Stimulated activated CD4-positive, alpha-beta T cell treated with anti-CD3 and anti-CD28 coated beads, Interleukin-15, amount 100 ng/mL, for 24 hours (primary cell): ENCODE measurements at regions not wholly inside any gene's neighbourhood (a gene's known extent, or its start where the extent isn't known, plus 50 kb on each side); places are given as distances from the start of the nearest gene placed in this dataset.

Source experiments
- DNase-seq: peaks from one replicate; pipeline ENCODE4 v3.0.0-alpha.2; 2020

DNA sequence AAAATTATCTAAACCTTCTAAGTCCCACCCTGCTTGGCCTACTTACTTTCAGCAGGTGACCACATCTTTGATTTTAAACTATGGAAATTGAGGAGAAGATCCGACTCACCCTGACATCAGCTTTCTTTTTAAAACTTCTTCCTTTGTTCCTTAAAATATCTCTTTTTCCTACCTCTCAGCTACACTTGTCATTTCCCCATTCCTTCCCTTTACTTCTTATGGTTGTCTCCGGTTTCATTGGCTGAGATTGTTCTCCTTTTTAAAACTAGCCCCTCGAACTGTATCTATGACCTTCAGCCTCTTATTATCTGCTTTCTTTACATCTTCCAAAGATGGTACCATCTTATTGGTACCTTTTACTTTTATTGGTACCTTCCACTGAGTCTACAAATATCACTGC is 87.8 kb upstream of the NRIP1 start:
- DNase-seq: no peak

DNA sequence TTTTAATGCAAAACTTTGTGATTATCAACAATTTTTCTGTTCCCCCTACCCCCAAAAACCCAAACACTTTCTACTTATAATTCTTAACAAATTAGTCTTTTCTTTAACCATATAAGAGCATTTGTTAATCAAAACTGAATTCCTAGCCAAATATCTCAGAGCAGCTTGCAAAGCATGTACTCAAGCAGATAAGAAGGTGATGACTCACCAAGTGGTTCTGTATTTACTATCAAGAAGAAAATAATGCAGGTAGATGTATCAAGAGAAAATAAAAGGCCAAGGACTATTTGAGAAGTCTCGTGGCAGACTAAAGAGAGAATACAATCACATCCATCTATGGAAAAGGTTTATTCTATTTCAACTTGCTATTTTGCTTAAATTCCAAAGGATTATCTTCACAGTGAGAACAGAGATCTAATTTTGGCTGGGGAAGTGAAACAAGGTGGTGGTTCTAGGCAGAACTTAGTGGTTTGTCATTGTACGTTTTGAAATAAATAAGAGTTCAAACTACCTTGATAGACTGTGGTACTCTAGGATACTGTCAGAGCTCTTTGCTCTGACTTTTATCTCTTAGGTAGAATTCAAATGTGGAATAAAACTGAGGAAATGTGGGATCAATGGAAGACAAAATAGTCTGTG is 94.7 kb upstream of the NRIP1 start:
- DNase-seq: no peak

DNA sequence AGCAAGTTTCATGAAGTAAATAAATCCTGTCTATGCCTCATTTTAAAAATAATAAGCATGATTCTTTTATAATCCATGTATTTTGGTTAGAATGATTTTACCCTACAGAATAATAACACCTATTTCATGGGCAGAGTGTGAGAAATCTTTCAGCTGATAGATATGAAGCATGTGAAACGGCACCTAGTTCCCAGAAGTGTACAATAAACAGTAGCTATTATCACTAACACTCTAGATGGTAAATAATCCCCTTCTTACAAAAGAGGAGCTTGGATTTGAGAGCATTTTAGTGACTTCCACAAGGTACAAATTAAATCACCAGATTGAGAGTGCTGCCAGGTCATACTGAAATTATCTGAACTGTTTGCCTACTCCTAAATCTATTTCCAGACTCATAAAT is 95.3 kb upstream of the NRIP1 start:
- DNase-seq: no peak

DNA sequence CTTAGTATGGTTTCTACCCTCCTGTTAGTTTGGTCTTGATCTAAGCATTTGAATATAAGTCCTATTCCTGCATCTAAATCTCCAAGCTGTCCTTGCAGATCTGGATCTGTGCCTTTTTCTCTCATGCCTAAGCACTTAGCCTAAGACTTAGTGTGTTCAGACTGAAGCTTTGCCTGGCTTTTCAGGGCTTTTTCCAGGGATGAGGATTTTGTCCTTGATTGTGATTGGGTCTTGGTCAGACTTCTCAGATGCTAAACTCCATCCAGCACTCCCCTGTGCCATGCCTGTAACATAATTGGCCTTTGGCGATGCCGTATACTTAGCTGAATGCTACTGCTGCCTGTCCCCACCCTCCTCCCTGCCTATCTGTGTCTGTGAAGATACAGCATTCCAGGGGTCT is 98.1 kb upstream of the NRIP1 start:
- DNase-seq: no peak

DNA sequence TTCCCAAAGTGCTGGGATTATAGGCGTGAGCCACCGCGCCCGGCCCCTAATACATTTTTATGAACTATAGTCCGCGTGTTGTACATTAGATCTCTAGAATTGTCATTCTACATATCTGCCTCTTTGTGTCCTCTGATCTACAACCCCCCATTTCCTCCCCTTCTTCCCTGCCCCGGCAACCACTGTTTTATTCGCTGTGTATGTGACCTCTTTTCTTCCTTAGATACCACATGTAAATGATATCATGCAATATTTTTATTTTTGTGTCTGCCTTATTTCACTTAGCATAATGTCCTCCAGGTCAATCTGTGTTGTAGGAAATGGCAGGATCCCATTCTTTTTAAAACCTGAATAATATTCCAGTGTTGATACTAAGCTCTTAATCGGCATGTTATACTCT is 99.5 kb upstream of the NRIP1 start:
- DNase-seq: no peak

DNA sequence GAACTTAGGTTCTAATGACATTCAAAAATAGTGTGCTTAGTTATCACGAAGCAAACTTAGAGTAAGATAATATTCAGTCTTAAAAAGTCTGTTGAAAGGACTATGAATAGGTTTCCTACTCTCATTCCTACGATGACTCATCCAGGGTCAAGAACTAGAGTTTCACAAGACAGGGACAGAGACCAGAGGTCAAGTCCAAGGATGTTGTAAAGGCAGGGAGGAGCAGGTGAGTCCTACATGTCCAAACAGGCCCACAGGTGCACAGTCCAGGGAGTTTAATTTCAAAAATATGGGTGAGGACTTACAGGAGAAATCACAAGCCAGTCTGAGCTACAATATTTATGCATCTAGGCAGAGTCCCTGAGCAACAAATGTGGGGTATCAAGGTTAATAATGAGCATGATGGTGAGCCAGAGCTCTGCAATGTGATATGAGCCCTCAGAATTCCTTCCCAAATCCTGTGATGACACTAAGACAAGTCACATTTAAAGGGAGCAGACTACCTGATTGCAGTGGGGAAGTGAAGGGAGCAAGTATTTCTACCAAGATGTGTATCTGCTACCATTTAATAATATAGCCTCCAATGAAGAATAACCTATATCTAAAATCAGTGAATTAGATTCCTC is 100.0 kb upstream of the NRIP1 start:
- no peak for DNase-seq

DNA sequence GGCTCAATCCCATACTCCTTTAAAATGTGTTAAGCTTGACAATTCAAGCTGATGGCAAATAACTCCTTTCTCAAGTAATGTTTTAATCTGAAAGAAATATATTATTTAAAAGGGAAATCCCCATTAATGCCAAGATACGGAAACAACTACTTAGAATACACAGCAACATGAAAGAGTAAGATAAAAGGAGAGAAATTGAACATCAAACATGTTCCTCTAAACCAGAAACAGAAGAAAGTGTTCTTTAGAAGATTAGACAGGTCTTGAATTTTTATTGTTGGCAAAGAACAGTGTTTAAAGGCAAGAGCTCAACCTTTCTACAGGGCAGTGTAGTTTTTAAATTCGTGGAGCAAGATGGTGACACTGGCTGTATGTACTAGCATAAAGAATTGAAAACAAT is 105.8 kb upstream of the NRIP1 start:
- DNase-seq: no peak

DNA sequence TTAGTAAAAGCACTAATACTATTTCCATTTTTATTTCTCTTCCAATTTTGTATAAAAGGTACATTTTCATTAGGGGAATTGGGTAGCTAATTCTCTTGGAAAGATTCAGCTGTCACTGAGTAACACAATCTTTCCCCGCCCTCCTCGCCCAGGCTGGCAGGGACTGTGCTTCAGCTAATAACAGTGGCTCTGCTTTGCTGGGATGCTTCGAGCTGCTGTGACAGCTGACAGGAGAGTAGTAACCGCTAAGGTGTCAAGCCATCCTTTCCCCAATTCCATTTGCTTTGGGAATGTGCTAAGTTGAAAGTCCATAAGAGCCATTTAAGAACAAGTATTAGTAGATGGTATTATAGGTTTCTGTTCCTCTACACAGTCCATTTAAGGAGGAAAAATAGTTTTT is 106.7 kb upstream of the NRIP1 start:
- no peak for DNase-seq

DNA sequence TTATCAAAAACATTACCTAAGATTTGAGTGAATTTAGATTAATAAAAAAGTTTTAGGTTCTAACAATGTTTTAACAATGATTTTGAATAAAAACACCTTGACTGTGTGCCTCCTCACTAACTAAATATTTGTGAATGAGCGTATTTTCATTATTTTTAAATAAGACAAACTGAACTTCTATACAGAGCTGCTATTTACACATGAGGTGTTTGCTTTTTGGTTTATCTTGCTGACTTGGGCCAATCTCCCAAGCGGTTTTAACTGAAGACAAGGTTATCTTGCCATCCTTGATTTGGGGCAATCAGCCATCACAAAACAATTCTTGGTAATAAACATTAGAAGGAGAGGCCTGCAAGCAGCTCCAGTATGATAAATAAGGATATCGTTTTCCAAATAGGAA is 108.2 kb upstream of the NRIP1 start:
- no peak for DNase-seq

DNA sequence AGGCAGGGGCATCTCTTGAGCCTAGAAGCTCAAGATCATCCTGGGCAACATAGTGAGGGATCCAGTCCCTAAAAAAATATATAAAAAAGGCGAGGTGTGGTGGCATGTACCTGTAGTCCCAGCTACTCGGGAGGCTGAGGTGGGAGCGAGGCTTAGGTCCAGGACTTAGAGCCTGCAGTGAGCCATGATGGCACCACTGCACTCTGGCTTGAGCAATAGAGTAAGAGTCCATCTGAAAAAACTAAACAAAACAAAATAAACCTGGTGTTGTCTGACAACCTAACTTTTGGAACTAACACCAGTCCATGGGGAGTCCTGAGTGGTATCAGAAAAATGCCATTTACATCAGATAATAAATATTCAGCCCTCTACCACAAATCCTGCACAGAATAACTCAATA is 110.1 kb upstream of the NRIP1 start:
- no peak for DNase-seq

DNA sequence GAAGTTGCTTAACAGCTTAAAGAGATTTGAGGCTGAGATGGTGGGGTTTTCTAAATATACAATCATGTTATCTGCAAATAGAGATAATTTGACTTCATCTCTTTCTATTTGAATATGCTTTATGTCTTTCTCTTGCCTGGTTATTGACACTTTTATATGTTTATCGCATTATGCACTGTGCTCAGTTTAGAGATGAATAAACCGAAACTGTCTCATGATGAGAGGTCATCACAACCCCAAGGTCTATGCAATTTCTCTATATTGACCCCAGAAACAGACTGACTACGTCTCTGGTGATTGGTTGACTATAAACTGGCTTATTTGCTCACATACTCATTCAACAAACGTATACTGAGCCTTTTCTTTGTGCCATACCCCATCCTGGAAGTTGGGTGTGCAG is 117.9 kb upstream of the NRIP1 start:
- DNase-seq: no peak

DNA sequence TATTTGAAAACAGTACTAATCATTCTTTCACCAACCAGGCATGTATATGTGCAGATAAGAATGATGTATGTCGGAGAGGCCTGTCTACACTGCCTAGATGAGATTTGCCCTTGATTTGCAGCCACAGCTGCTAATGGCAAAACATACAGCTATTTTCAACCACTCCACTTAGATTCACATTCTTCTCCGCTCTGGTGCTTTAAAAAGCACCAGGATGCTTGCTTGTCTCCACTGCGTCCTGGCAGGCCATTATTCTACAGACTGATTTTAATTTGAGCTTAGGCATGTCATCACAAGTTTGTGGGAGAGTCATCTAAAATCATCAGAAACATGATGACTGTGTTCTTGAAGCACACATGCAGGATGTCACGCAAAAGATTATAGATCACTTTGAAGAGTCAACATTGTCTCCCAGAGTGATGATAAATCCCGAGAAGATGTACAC is 119.0 kb upstream of the NRIP1 start:
- DNase-seq: no peak

DNA sequence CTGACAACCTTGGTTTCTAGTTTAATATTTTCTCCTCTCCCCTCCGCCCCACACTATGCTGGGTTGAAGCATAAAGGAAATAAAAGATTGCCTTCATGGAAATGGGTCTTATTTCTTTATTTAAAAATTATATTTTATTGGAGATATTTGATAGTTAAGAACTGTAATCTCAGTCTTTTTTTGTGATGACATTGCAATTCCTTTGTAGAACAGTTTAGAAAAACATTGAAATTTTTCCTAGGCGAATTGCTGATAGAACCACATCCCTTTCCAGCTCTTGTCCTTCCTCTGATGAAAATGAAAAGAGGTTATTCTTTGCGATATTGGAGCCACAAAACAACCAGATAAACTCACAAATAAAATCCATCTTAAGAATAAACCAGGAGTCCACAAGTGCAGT is 125.6 kb upstream of the NRIP1 start:
- no peak for DNase-seq

DNA sequence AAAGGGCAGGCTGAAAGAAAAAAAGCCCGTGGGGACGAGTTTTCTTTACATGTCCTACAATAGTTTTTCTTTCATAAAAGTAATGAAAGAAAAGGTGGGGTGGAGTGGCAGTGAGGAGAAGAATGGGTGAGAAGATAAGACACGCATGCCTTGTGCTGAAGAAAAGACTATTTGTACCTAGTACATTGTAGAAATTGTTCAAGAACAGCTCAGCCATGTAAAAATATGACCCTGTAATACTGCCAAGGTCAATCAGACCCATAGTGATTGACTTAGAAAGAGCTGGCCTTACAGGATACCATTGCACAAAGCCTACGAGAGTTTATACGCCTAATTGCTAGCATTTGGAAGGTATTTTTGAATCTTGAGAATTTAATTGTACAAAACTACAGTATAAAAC is 126.0 kb upstream of the NRIP1 start:
- no peak for DNase-seq

DNA sequence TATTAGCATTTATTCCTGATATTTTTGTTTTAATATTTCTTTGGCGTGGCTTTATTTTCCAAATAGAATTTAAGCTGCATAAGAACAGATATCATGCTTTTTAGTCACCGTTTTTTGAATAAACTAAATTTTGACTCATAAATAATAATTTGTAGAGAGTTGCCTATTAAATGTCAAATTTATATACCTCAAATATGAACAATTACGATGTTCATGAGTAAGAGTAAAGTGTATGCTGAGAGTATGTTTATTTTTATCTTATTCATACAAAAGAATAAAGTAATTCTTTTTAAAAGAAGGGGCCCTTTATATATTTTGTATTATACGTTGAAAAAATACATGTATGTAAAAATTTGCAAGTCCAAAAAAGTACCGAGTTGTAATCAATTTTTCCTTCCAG is 126.5 kb upstream of the NRIP1 start:
- no peak for DNase-seq

DNA sequence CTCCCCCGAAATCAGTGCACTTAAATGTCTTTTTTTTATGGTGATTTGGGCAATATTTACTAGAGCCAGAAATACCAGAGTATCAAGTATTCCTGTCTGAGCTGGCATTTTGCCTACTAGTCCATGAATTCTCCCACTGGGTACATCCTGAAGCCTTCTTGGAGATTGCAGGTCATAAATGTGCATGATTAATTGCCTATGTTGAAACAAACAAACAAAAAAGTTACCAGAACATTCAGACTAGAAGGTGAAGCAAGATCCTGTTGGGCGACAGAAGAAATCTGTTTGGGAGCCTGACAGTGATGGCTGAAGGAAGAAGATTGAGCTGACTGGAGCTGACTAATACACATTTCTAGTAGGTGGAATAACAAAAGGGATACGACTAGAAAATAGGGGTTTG is 127.4 kb upstream of the NRIP1 start:
- DNase-seq: no peak

DNA sequence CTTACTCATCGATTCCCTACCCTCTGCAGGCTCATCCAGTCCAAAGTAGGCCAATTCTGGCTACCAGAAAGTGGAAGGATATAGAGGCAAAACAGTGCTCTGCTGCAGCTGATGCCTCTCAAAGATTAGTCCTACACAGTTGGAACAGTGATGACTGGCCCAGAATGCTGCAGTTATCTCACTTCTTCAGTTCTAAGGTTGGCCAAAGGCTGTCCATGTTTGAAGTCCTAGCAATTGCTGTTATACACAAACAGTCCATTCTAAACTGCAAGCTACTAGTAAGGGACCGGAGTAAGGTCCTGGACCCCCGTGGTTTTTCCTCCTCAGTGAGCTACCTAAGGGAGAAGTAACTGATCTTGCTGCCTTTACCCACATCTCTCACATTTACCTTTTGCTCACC is 129.1 kb upstream of the NRIP1 start:
- DNase-seq: no peak

DNA sequence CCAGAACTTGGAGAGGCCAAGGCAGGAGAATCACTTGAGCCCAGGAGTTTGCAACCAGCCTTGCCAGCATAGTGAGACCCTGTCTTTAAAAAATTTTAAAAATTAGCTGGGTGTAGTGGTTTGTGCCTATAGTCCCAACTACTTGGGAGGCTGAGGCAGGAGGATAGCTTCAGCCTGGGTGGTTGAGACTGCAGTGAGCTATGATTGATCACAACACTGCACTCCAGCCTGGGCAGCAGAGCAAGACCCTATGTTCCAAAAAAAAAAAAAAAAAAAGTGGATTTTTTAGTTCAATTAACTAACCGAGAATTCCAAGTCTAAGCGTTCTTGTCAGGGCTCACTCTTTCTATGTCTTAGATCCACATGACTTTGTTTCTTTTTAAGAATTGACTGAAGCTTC is 130.3 kb upstream of the NRIP1 start:
- no peak for DNase-seq

DNA sequence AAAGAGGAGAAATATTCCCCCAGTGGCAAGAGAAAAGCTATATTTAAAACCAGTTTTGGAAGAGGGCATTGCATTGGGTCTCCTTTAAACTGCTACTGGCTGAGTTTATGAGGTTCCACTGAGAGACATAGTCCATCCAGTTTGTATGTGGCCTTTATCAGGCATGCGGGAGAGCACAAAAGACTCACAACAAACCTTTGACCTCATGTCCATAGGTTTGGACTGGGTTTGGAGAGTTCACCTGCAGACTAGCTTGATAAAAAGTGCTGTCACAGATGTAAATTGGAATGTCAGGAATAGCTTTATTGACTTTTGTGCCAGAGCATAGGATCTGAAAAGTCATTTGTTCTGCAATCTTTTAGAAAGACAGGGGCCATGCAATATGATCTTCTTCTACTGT is 131.0 kb upstream of the NRIP1 start:
- no peak for DNase-seq

DNA sequence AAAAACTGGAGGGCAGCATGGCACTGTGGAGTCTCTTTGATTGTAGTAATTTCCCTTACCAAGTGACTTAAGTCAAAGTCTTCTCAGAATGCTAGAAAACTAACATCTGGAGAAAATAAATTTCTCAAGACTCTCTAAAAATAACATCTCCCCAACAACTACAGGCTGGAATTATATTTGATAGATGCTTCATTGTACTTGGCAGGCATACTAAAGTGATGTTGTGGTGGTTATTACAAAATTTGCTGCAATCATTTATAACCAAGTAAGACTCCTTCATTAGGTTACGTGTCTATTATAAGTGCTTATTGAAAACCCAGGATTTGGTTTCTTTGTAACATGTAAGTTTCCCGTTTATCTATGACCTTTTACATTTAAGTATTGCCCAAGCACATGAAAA is 132.9 kb upstream of the NRIP1 start:
- DNase-seq: no peak

DNA sequence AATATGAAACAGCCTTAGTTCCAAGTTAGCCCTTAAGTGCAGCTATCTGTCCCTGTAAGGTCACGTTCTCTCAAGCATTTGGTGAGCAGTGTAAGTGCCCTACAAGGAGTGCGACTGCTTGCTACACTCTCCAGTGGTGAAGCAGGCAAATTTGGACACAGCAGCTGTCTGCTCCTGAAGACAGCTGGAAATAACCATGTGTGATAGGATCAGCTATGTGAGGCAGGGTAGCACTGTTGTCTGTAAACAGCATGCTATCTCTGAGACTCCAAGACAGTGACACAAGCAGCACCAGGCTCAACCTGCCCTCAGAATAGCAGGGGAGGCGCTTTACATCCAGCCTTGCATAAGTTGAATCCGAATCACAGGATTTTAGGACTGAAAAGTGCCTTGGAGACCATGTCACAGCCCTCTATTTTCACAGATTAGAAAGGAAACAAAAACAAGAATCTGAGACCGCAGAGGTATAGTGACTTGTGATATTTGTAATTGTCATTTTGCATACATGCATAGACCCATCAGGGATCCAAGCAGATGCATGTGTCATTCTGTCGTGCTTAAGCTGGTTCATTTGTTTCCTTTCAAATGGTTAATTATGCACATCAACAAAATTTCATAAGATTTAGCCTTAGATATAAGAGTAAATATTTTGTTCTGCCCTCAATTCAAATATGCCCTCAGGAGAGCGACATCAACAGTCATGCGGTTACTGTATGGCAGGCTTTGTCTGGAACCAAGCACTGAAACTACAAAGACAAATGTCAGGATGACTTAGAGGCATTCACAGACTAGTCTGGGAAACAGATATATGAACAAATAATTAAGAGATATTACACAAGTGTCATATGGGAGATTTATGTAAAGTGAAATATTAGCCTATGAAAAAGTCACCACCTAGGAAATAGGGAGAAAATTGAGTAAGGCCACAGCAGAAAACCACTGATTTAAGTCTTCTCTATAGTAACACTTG is 134.9 kb upstream of the NRIP1 start:
- no peak for DNase-seq

DNA sequence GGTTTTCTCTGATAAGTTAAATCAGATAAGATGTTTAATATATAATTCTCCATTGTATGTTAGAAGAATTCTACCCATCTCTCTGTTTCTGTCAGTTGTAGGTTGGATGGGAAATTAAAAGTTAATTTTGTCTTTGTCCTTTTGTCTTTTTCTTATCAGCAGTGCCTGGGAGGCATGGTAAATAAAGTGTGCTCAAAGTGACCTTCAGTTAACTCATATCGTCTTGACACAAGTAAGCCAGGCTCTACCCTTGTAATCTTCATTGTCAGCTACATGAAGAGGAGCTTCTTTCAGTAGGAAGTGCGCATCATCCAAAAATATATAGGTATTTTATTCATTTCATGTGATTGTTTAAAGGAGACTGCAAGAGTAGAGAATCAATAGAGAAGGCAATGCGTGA is 138.9 kb upstream of the NRIP1 start:
- no peak for DNase-seq

DNA sequence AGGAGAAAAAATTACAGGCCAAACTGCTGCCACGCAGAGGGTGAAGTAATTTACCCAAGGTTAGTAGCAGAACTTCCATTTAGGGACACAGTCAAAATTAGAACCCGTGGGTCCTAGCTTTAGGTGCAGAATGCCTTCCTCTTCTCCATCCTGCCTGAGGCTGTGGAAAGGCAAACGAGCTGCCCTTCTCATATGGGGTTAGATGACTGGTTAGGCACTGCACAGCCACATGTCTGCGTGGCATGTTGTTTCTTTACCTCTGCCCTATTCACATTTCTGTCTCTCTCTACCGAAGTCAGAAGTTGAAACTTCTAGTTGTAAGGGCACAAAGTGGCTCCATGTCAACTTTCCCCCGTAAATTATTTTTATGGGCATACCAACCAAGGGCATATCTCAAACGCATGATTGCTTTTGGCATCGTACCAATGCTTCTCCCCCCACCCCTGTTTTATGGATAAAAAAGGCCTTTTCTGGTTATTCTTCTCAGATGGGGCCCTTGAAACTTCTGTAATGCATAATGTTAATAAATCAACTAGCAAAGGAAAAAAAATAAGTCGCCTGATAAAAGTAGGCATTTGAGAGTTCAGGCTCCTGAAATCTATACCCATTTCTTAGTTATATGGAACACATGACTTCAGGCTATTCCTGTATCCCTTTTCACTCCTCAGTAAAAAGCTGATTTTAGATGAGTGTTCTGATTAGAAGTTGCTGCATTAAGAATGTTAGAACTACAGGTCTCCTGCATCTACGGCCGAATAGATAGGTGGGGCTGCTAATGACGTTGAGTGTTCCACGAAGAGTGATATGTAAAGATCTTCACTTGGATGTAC is 139.6 kb upstream of the NRIP1 start:
- no peak for DNase-seq
